GM23248 (cell line): ENCODE measurements at regions not wholly inside any gene's neighbourhood (a gene's known extent, or its start where the extent isn't known, plus 50 kb on each side); places are given as distances from the start of the nearest gene placed in this dataset.

Experiments used
- DNase-seq: peaks from one replicate; pipeline ENCODE4 v3.0.0-alpha.2; 2015
- H2AFZ ChIP-seq: fragments of 200-600 bp; sonication (generic); 2 replicates; pipeline ENCODE4 v1.6.1; 2016; ENCODE audit warnings: antibody characterized with exemption
- H3F3A ChIP-seq: fragments of 200-600 bp; sonication (generic); 2 replicates; pipeline ENCODE4 v1.6.1; 2016; ENCODE audit warnings: mild to moderate bottlenecking, antibody characterized with exemption, mixed run types; ENCODE audit not compliant: insufficient read depth
- H3K27ac ChIP-seq: fragments of 200-600 bp; sonication (generic); 2 replicates; pipeline ENCODE4 v1.5.1; 2016; ENCODE audit warnings: mild to moderate bottlenecking
- H3K27me3 ChIP-seq: fragments of 200-600 bp; sonication (generic); replicated peaks from 2 replicates; pipeline ENCODE4 v1.6.1; 2016; ENCODE audit warnings: mild to moderate bottlenecking; ENCODE audit not compliant: insufficient read depth
- H3K36me3 ChIP-seq: fragments of 200-600 bp; sonication (generic); 2 replicates; pipeline ENCODE4 v1.6.1; 2016; ENCODE audit warnings: low read depth, mild to moderate bottlenecking
- H3K4me1 ChIP-seq: fragments of 200-600 bp; sonication (generic); 2 replicates; pipeline ENCODE4 v1.6.1; 2016; ENCODE audit warnings: mild to moderate bottlenecking; ENCODE audit not compliant: insufficient read depth
- H3K4me2 ChIP-seq: fragments of 200-600 bp; sonication (generic); one replicate; pipeline ENCODE4 v1.6.1; 2016; ENCODE audit warnings: mild to moderate bottlenecking; ENCODE audit not compliant: unreplicated experiment
- H3K4me3 ChIP-seq: fragments of 200-600 bp; sonication (generic); 2 replicates; pipeline ENCODE4 v1.5.1; 2016; ENCODE audit warnings: mild to moderate bottlenecking
- H3K79me2 ChIP-seq: fragments of 200-600 bp; sonication (generic); 2 replicates; pipeline ENCODE4 v1.6.1; 2016; ENCODE audit warnings: mild to moderate bottlenecking; ENCODE audit not compliant: insufficient read depth
- H3K9ac ChIP-seq: fragments of 200-600 bp; sonication (generic); 2 replicates; pipeline ENCODE4 v1.6.1; 2016; ENCODE audit warnings: mild to moderate bottlenecking
- H3K9me2 ChIP-seq: fragments of 200-600 bp; sonication (generic); 2 replicates; pipeline ENCODE4 v1.6.1; 2016; ENCODE audit warnings: mixed run types, mild to moderate bottlenecking, moderate library complexity; ENCODE audit not compliant: insufficient read depth
- H3K9me3 ChIP-seq: fragments of 200-600 bp; sonication (generic); one replicate; pipeline ENCODE4 v1.6.1; 2017; ENCODE audit warnings: low read depth
- H4K20me1 ChIP-seq: fragments of 200-600 bp; sonication (generic); 2 replicates; pipeline ENCODE4 v1.6.0; 2016; ENCODE audit not compliant: insufficient read depth
- EZH2 ChIP-seq: fragments of 200-600 bp; sonication (generic); IDR thresholded peaks from 2 replicates; pipeline ENCODE4 v1.6.1; 2018; ENCODE audit warnings: antibody characterized with exemption, mild to moderate bottlenecking; ENCODE audit not compliant: insufficient read depth, poor library complexity, severe bottlenecking
- EZH2phosphoT487 ChIP-seq: fragments of 200-600 bp; sonication (generic); IDR thresholded peaks from 2 replicates; pipeline ENCODE4 v1.6.1; 2018; ENCODE audit warnings: antibody characterized with exemption, moderate library complexity, mild to moderate bottlenecking, low read depth; ENCODE audit not compliant: insufficient read depth
- WGBS, 2 experiments: methylation state at CpG; one replicate each; pipeline ENCODE4 v1.1.6; 2015 to 2017; ENCODE audit warnings: low lambda C conversion rate in 2 of 2, low coverage in 1 of 2; ENCODE audit errors: missing lambda C conversion rate in 2 of 2; 5-methylcytosine and 5-hydroxymethylcytosine counted together
- in situ Hi-C: fragments of 300-500 bp; cut with MboI; formaldehyde crosslinking; loops from 2 replicates; pipeline ENCODE4 v1.15.0; 2020

DNA sequence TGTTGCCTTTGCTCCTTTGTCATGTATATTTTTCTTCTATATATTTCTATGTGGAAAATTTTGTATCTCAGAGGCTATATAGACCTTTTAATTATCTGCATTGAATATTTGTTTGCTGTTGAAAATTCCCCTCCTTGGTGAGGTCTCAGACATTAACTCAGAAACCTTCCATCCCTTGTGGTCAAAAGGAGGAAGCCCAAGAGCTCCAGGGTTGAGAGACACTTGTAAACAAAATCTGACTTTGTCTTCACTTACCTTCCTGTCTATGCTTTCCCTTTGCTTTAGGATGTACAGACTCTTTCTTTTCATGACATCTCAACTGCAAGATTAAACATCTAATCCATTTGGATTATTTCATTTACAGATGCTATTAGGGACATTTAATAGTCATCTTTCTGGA is 157.5 kb downstream of the PCDH20 start:
- Histone ChIP-seq H2AFZ (no peak overlapping the region), H3K9me2 (no peaks in the 10 kb centered on the region), H3F3A (no peaks in the 10 kb centered on the region), H3K27me3 (no peaks in the 10 kb centered on the region), H3K4me1 (no peaks in the 10 kb centered on the region), H4K20me1 (no peaks in the 10 kb centered on the region), H3K27ac (no peak overlapping the region), H3K9me3 (no peaks in the 10 kb centered on the region), H3K36me3 (no peaks in the 10 kb centered on the region), H3K4me2 (no peak overlapping the region), H3K9ac (no peak overlapping the region), H3K4me3 (no peak overlapping the region), H3K79me2 (no peaks in the 10 kb centered on the region)
- in situ Hi-C loops = no loop called here
- no peak for DNase-seq
- TF ChIP-seq EZH2phosphoT487 = no peak
- no peak for TF ChIP-seq EZH2

DNA sequence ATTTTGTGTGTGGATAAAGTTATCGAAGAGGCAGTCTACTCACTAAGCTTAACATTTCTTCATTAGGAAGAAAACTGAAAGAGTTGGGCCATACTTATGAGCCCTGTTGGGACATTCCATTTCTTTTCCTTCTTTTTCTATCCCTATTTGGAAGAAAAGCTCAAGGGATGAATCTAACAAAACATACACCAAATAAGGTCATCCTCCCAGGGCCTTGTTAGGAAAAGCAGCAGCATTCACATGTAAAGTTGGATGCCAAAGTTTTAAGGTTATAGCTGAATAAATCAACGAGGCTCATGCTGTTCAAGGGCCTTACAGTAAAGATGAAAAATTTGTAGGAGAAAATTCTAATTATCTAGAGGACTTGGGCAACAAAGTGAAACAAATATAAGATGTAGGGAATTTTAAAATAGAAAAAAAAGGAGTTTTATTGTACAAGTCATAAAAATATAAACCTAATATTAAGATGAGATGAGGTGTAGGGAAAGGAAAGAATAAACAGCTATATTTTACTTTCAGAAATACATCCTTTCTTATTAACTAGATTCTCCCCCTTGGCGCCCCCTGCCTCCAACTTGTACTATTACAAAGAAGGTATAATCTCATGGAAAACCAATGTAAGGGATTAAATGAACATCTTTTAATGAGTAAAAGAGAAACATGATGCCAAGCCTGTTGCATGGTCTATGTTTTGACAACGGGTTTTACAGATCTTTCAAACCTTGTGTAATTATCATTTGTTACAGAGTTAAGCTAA is 160.4 kb downstream of the PCDH20 start:
- DNase-seq = no peak
- Histone ChIP-seq H3K9me2 (no peaks in the 10 kb centered on the region), H3K9ac (no peak overlapping the region), H3K4me2 (no peak overlapping the region), H3K4me3 (no peak overlapping the region), H3K79me2 (no peaks in the 10 kb centered on the region), H3K9me3 (no peaks in the 10 kb centered on the region), H3K27me3 (no peaks in the 10 kb centered on the region), H3K36me3 (no peaks in the 10 kb centered on the region), H3K27ac (no peak overlapping the region), H4K20me1 (no peaks in the 10 kb centered on the region), H2AFZ (no peak overlapping the region), H3F3A (no peaks in the 10 kb centered on the region), H3K4me1 (no peaks in the 10 kb centered on the region)
- TF ChIP-seq EZH2 (no peak), EZH2phosphoT487 (no peak)
- 20 to 26% methylated on average over 4 of the region's 4 CpGs for WGBS, 2 experiments
- in situ Hi-C loops = no loop called here

DNA sequence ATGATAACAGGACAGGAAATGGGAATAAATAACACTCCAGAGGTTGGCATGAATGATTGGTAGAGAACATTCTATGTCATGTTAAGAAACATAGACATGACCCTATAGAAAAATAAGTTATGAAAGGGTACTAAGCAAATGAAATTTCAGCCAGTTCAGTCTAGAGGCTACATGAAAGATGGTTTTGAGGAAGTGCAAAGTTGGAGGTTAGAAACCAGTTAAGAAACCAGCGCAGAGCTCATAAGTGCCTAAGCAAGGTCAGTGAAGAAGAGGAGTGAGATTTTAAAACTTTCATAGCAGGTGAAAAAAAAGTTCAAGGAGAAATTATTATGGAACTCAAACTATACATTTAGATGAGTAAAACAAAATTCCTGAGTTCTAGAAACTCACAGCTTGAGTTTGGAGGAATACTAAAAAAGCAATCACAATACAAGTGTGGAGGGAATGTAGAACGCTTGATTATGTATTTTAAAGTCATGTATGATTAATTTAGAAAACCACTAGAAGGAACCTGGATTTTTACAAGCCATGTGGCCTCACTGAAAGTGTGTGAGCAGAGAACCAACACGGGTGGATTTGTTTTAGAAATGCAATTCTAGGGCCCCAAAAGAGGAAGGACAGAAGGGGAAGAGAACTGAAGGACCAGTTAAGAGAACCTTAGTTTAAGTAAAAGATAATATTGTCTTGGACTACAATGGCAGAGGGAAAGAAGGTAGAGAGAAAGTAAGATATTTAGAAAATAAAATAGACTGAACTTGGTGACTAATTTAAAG is 162.4 kb downstream of the PCDH20 start:
- no peaks in the 10 kb centered on the region for H3K79me2 ChIP-seq
- H4K20me1 ChIP-seq = no peaks in the 10 kb centered on the region
- H3K27ac ChIP-seq = no peak overlapping the region
- no peaks in the 10 kb centered on the region for H3K9me3 ChIP-seq
- 17 to 22% methylated on average over 3 of the region's 3 CpGs for WGBS, 2 experiments
- no peak overlapping the region for H3K4me2 ChIP-seq
- no peak overlapping the region for H2AFZ ChIP-seq
- DNase-seq = no peak
- no peaks in the 10 kb centered on the region for H3K9me2 ChIP-seq
- H3K36me3 ChIP-seq = no peaks in the 10 kb centered on the region
- no peaks in the 10 kb centered on the region for H3K27me3 ChIP-seq
- H3K4me1 ChIP-seq = no peaks in the 10 kb centered on the region
- no peak overlapping the region for H3K9ac ChIP-seq
- in situ Hi-C loops = no loop called here
- H3K4me3 ChIP-seq = no peak overlapping the region
- no peak for TF ChIP-seq EZH2phosphoT487
- no peak for TF ChIP-seq EZH2
- no peaks in the 10 kb centered on the region for H3F3A ChIP-seq

DNA sequence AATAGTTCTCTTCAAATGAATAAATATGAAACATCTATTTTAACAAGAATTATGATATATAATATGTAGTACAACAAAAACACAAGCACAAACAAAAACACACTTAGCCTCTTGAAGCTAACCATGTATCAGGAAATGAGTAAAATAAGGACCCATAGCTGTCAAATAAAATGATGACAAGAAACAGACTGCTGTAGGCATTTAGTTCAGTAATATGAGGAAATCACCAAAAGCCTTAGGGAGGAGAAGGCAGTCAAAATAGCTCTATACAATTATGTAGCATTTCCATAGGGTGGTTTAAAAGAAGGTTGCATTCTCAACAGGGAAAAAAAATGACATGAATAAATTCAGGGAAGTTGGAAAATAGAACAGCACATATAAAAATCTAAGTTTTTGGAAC is 163.4 kb downstream of the PCDH20 start:
- H3K79me2 ChIP-seq = no peaks in the 10 kb centered on the region
- no peaks in the 10 kb centered on the region for H3F3A ChIP-seq
- in situ Hi-C loops = no loop called here
- H3K27ac ChIP-seq = no peak overlapping the region
- no peak overlapping the region for H3K4me2 ChIP-seq
- H2AFZ ChIP-seq = no peak overlapping the region
- no peak overlapping the region for H3K4me3 ChIP-seq
- H3K36me3 ChIP-seq = no peaks in the 10 kb centered on the region
- H3K9ac ChIP-seq = no peak overlapping the region
- H3K9me2 ChIP-seq = no peaks in the 10 kb centered on the region
- no peaks in the 10 kb centered on the region for H4K20me1 ChIP-seq
- no peak for DNase-seq
- TF ChIP-seq EZH2phosphoT487 (no peak), EZH2 (no peak)
- H3K4me1 ChIP-seq = no peaks in the 10 kb centered on the region
- no peaks in the 10 kb centered on the region for H3K9me3 ChIP-seq
- H3K27me3 ChIP-seq = no peaks in the 10 kb centered on the region
